ENCODE measurements at regions not wholly inside any gene's neighbourhood (a gene's known extent, or its start where the extent isn't known, plus 50 kb on each side); places are given as distances from the start of the nearest gene placed in this dataset.
A peak's percentile ranks its signal among the peaks of the same experiment; 100 is the strongest.

DNA sequence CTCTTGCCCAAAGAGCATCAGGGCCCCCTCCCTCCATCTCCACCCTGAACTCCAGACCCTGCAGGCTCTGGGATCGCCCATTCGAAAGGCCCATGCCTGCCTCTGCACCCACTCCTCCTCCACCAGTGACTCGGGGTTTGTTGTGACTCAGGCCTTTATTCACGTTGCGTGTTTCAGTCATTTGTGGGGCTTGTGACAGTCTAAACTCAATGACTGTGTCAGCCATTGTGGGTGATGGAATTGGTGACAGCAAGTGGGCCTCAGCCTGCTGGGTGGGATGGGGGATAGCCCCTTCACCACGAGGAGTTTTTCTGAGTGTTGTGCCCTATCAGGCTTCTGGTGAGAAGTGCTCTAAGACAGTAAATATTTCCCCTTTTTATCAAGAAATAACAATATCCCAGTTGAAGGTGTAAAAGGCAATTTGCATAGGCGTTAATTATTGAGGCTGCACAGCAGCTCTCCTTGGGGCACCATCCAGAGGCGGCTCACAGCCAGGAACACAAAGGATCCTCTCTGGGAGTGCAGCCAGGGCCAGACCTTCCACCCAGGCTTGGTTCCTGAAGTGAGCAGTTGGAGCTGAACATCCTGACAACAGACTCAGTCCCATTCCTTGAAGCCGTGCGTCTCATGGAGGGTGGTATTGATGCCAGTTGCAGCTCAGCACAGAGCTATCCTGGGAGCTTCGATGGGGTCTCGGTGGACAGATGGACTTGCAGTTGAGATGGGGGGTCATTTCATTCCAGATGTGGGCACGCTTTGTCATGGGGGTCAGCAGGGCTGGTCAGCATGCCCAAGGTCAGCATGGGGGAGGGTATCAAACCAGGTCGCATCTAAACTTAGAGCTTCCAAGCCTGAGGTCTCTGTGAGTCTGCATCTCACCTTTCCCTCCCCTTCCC lies 135.6 kb upstream of the CACNA1E start:
- Mint-ChIP-seq H3K4me3 (no peak overlapping the region), H3K4me1 (peaks cover 16% of the 10 kb centered on the region), H3K27me3 (peaks cover 31% of the 10 kb centered on the region), H3K36me3 (ENCODE audit: low read depth) (no peaks in the 10 kb centered on the region), H3K27ac (no peak overlapping the region)
- ATAC-seq: no peak
- H3K9me3 ChIP-seq (ENCODE audit: control insufficient read depth, low read length, poor library complexity, severe bottlenecking): no peaks in the 10 kb centered on the region
- no peak for DNase-seq

GRCh38 chr1:181349512-181349911 lies 133.8 kb upstream of the CACNA1E start:
- no peak for ATAC-seq
- H3K36me3 Mint-ChIP-seq (ENCODE audit: low read depth): no peaks in the 10 kb centered on the region
- no peak for DNase-seq
- peaks cover 15% of the 10 kb centered on the region for H3K27me3 Mint-ChIP-seq
- H3K27ac Mint-ChIP-seq: peak overlapping the region; percentile 27
- no peaks in the 10 kb centered on the region for H3K9me3 ChIP-seq (ENCODE audit: control insufficient read depth, low read length, poor library complexity, severe bottlenecking)
- no peak overlapping the region for H3K4me3 Mint-ChIP-seq
- H3K4me1 Mint-ChIP-seq: peaks cover 10% of the 10 kb centered on the region

- DNase-seq: no peak
- H3K27ac Mint-ChIP-seq: no peak overlapping the region
- no peaks in the 10 kb centered on the region for H3K36me3 Mint-ChIP-seq (ENCODE audit: low read depth)
- peaks cover 10% of the 10 kb centered on the region for H3K4me1 Mint-ChIP-seq
- no peak for ATAC-seq
- H3K27me3 Mint-ChIP-seq: peaks cover 14% of the 10 kb centered on the region
- H3K4me3 Mint-ChIP-seq: no peak overlapping the region
- H3K9me3 ChIP-seq (ENCODE audit: control insufficient read depth, low read length, poor library complexity, severe bottlenecking): no peaks in the 10 kb centered on the region
Measured at GRCh38 chr1:181350131-181350530, 133.2 kb upstream of the CACNA1E start.

DNA sequence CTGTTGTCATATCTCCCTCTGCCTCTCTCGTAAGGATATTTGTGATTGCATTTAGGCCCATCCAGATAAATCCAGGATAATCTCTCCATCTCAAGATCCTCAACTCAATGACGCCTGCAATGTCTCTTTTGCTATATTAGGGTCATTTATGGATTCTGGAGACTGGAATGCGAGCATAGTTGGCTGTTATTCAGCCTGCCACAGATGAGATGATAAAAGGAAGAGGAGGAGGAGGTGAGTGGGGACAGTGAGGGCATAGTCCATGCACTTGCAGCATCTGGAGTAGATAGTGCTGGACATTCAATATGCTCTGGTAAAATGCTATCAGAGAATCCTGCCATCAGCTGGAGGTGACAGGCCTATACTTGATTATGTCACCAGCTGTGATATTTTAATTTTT lies 131.6 kb upstream of the CACNA1E start:
- no peaks in the 10 kb centered on the region for H3K9me3 ChIP-seq (ENCODE audit: control insufficient read depth, low read length, poor library complexity, severe bottlenecking)
- Mint-ChIP-seq H3K4me3 (no peak overlapping the region), H3K4me1 (peaks cover 15% of the 10 kb centered on the region), H3K36me3 (ENCODE audit: low read depth) (no peaks in the 10 kb centered on the region), H3K27me3 (peaks cover 6% of the 10 kb centered on the region), H3K27ac (no peak overlapping the region)
- no peak for ATAC-seq
- DNase-seq: no peak

- Mint-ChIP-seq H3K27me3 (peaks cover 6% of the 10 kb centered on the region), H3K4me1 (peaks cover 16% of the 10 kb centered on the region), H3K27ac (no peak overlapping the region), H3K36me3 (ENCODE audit: low read depth) (no peaks in the 10 kb centered on the region), H3K4me3 (no peak overlapping the region)
- DNase-seq (no peak), ATAC-seq (no peak)
- H3K9me3 ChIP-seq (ENCODE audit: control insufficient read depth, low read length, poor library complexity, severe bottlenecking): no peaks in the 10 kb centered on the region
Measured at GRCh38 chr1:181352695-181353094, 130.6 kb upstream of the CACNA1E start.

DNA sequence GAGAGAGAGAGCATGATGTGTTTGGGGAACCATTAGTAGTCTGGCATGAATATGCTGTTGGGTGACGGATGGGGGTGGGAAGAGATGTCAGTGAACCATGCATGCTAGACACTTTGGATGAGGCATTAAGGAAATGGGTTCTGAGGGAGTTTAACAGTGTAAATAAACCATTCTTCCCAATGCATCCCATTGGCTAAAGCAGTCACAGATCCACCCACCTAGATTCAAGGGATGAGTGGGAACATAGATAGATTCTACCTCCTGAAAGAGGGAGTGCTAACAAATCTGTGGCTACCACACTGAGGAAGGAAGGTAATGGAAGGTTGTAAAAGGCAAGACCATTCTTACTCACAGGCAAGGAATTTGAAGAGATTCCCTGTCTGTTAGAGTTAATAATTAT lies 129.8 kb upstream of the CACNA1E start:
- DNase-seq (no peak), ATAC-seq (no peak)
- H3K27me3 Mint-ChIP-seq: peaks cover 6% of the 10 kb centered on the region
- no peak overlapping the region for H3K27ac Mint-ChIP-seq
- H3K9me3 ChIP-seq (ENCODE audit: control insufficient read depth, low read length, poor library complexity, severe bottlenecking): no peaks in the 10 kb centered on the region
- no peaks in the 10 kb centered on the region for H3K36me3 Mint-ChIP-seq (ENCODE audit: low read depth)
- H3K4me1 Mint-ChIP-seq: peaks cover 16% of the 10 kb centered on the region
- H3K4me3 Mint-ChIP-seq: no peak overlapping the region

DNA sequence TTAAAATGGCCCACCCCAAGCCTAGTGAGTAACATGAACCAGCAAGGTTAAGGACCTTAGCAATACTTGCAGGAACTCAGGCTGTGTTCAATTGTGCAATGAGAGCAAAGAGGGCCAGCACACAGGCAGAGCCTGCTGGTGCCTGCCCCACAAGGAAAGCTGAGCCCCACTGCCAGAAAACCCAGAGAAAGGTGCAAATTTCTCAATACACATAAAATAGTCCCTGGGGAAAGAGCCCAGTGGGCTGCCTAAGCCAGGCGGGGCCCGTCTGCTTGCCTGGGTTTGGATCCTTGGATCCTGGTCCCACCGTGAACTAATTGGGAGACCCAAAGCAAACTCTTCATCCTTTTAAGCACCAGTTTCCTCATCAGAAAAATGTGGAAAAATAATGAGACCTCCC lies 128.5 kb upstream of the CACNA1E start:
- H3K27ac Mint-ChIP-seq: no peak overlapping the region
- no peak overlapping the region for H3K4me3 Mint-ChIP-seq
- H3K4me1 Mint-ChIP-seq: peaks cover 11% of the 10 kb centered on the region

DNA sequence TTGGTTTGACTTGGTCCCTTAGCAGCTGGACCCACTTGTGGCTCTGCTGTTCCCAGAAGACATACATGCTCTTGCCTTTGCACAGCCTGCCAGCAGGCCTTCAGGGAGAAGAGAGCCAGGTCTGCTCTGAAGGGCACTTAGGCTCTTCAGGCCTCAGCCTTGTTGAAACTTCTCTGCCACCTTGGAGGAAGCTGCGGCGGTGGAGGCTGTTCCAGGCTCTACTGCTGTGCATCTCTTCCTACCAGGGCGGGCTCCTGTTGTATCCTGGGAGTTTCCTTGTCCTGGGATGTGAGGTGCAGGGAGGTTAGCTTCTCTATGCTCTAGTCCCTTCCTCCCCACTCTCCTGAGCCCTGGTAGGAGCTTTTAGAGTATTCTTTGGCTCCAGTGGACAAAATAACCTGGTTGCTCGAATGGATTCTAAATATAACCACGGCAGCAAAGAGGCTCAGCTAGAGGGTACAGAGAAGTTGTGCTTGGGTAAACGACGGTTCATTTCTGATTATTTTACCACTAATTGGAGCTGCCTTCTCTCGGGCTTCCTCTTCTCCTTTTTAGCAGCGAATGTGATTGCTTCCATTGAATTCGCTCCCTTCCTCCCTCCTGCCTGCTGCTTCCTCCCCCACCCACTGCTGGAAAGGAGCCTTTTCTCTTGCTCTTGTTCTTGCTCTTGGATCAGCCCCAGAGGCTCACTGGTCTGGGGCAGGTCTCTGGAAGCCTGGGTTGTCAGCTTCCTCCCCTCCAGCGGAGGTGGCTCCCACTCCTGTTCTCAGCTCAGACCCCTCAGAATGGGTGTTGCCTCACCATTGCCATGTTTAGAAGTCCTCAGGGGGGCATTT lies 126.6 kb upstream of the CACNA1E start:
- no peaks in the 10 kb centered on the region for H3K36me3 Mint-ChIP-seq (ENCODE audit: low read depth)
- ATAC-seq: no peak
- H3K4me1 Mint-ChIP-seq: peaks cover 11% of the 10 kb centered on the region
- no peak overlapping the region for H3K4me3 Mint-ChIP-seq
- H3K27me3 Mint-ChIP-seq: no peaks in the 10 kb centered on the region
- H3K9me3 ChIP-seq (ENCODE audit: control insufficient read depth, low read length, poor library complexity, severe bottlenecking): no peaks in the 10 kb centered on the region
- H3K27ac Mint-ChIP-seq: no peak overlapping the region
- DNase-seq: no peak

More for the DNA sequence above, 128.5 kb upstream of the CACNA1E start:
- no peaks in the 10 kb centered on the region for H3K9me3 ChIP-seq (ENCODE audit: control insufficient read depth, low read length, poor library complexity, severe bottlenecking)
- Mint-ChIP-seq H3K36me3 (ENCODE audit: low read depth) (no peaks in the 10 kb centered on the region), H3K27me3 (peaks cover 6% of the 10 kb centered on the region)
- ATAC-seq (no peak), DNase-seq (no peak)

DNA sequence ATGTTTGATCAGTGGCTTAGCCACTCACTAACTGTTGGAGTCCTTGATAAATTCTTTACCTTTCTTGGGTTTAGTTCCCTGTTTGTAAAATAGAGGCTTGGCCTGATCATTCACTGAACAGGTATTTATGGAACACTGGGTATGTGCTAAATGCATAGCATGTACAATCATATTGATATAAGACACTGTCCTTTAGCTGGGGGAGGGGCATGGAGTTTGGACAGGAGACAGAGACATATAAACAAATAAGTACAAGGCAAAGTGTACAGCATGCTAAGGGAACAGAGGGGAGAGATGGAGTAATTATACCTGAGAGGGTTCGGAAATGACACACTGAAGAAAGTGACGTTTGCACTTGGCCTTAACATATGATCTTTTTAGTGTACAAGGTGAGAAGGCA lies 124.3 kb upstream of the CACNA1E start:
- Mint-ChIP-seq H3K4me1 (peaks cover 9% of the 10 kb centered on the region), H3K27ac (no peak overlapping the region), H3K27me3 (no peaks in the 10 kb centered on the region), H3K36me3 (ENCODE audit: low read depth) (no peaks in the 10 kb centered on the region), H3K4me3 (no peak overlapping the region)
- no peaks in the 10 kb centered on the region for H3K9me3 ChIP-seq (ENCODE audit: control insufficient read depth, low read length, poor library complexity, severe bottlenecking)
- DNase-seq: no peak
- no peak for ATAC-seq

- peaks cover 5% of the 10 kb centered on the region for H3K4me1 Mint-ChIP-seq
- H3K9me3 ChIP-seq (ENCODE audit: control insufficient read depth, low read length, poor library complexity, severe bottlenecking): no peaks in the 10 kb centered on the region
- no peak for ATAC-seq
- no peaks in the 10 kb centered on the region for H3K27me3 Mint-ChIP-seq
- H3K36me3 Mint-ChIP-seq (ENCODE audit: low read depth): no peaks in the 10 kb centered on the region
- no peak for DNase-seq
- H3K27ac Mint-ChIP-seq: peak overlapping the region; percentile 19
- H3K4me3 Mint-ChIP-seq: no peak overlapping the region
Measured at GRCh38 chr1:181364801-181365200, 118.5 kb upstream of the CACNA1E start.

GRCh38 chr1:181366910-181367309 lies 116.4 kb upstream of the CACNA1E start:
- ATAC-seq (no peak), DNase-seq (no peak)
- H3K36me3 Mint-ChIP-seq (ENCODE audit: low read depth): no peaks in the 10 kb centered on the region
- H3K27me3 Mint-ChIP-seq: no peaks in the 10 kb centered on the region
- H3K9me3 ChIP-seq (ENCODE audit: control insufficient read depth, low read length, poor library complexity, severe bottlenecking): no peaks in the 10 kb centered on the region
- no peak overlapping the region for H3K4me3 Mint-ChIP-seq
- peaks cover 5% of the 10 kb centered on the region for H3K4me1 Mint-ChIP-seq
- no peak overlapping the region for H3K27ac Mint-ChIP-seq

DNA sequence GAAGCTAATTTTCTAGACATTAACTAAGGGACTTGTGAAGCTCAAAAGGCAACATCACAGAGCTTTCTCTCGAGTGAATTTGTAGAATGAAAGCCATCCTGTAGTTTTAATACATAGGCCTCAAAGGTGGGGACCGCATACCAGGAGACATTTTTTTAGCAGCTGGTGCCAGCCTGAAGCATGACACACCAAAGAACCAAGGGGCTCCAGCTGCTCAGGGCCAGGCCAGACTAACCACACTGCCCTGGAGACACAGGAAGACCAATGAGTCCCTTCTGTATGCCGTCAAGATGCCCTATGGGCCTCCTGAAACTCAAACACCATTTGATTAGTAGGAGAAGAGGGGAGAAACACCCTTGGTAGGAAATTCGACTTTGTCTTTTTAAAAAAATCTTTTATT lies 113.9 kb upstream of the CACNA1E start:
- H3K9me3 ChIP-seq (ENCODE audit: control insufficient read depth, low read length, poor library complexity, severe bottlenecking): no peaks in the 10 kb centered on the region
- DNase-seq (no peak), ATAC-seq (no peak)
- Mint-ChIP-seq H3K27ac (no peak overlapping the region), H3K4me1 (peaks cover under 1% of the 10 kb centered on the region), H3K36me3 (ENCODE audit: low read depth) (peaks cover 2% of the 10 kb centered on the region), H3K27me3 (no peaks in the 10 kb centered on the region), H3K4me3 (no peak overlapping the region)

DNA sequence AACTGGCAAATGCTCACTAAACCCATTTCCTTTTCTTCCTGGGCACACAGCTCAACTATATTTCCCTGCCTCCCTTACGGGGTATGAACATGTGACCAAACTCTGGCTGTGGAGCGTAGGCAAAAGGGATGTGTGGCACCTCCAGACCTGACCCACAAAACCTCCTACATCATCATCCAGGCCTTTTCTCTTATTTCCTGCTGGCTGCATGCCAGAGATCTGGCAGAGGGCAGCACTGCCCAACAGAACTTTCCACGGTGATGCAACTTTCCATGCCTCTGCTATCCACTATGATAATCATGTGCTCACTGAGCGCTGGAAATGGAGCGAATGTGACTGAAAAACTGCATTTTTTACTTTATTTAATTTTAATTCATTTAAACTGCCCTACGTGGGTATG lies 99.6 kb upstream of the CACNA1E start:
- H3K36me3 Mint-ChIP-seq (ENCODE audit: low read depth): peaks cover 4% of the 10 kb centered on the region
- DNase-seq (no peak), ATAC-seq (no peak)
- H3K27me3 Mint-ChIP-seq: peaks cover 4% of the 10 kb centered on the region
- no peak overlapping the region for H3K4me3 Mint-ChIP-seq
- no peaks in the 10 kb centered on the region for H3K9me3 ChIP-seq (ENCODE audit: control insufficient read depth, low read length, poor library complexity, severe bottlenecking)
- no peak overlapping the region for H3K27ac Mint-ChIP-seq
- H3K4me1 Mint-ChIP-seq: no peaks in the 10 kb centered on the region

All from T-helper 17 cell (primary cell).